OCI-LY1 (cell line): ENCODE measurements at regions not wholly inside any gene's neighbourhood (a gene's known extent, or its start where the extent isn't known, plus 50 kb on each side); places are given as distances from the start of the nearest gene placed in this dataset.

Source experiments
- H2AFZ ChIP-seq: fragments of 200-600 bp; sonication (generic), shearing (Covaris generic); 2 replicates; pipeline ENCODE4 v1.6.0; 2014; ENCODE audit warnings: antibody characterized with exemption, mild to moderate bottlenecking, low read length
- H3F3A ChIP-seq: fragments of 200-600 bp; sonication (generic), shearing (Covaris generic); 2 replicates; pipeline ENCODE4 v1.6.0; 2014; ENCODE audit warnings: mild to moderate bottlenecking, antibody characterized with exemption, low read length, moderate library complexity; ENCODE audit not compliant: insufficient read depth
- H3K27ac ChIP-seq: fragments of 200-600 bp; sonication (generic); 2 replicates; pipeline ENCODE4 v1.5.1; 2014; ENCODE audit warnings: low read length, mixed run types, mild to moderate bottlenecking, low read depth; ENCODE audit not compliant: poor library complexity, severe bottlenecking
- H3K27me3 ChIP-seq: fragments of 200-600 bp; sonication (generic); 2 replicates; pipeline ENCODE4 v1.6.0; 2014; ENCODE audit warnings: antibody characterized with exemption, mild to moderate bottlenecking, low read length, moderate library complexity; ENCODE audit not compliant: insufficient read depth
- H3K36me3 ChIP-seq: fragments of 200-600 bp; sonication (generic); 2 replicates; pipeline ENCODE4 v1.6.1; 2014; ENCODE audit warnings: mild to moderate bottlenecking, antibody characterized with exemption, low read length, moderate library complexity, mixed read lengths; ENCODE audit not compliant: insufficient read depth
- H3K4me1 ChIP-seq: fragments of 200-600 bp; sonication (generic); 2 replicates; pipeline ENCODE4 v1.5.1; 2014; ENCODE audit warnings: mild to moderate bottlenecking, low read length, moderate library complexity; ENCODE audit not compliant: insufficient read depth, severe bottlenecking
- H3K4me2 ChIP-seq: fragments of 200-600 bp; sonication (generic), shearing (Covaris generic); 2 replicates; pipeline ENCODE4 v1.6.1; 2014; ENCODE audit warnings: low read length
- H3K4me3 ChIP-seq: fragments of 200-600 bp; sonication (generic); 2 replicates; pipeline ENCODE4 v1.5.1; 2014; ENCODE audit warnings: low read length, low read depth, mild to moderate bottlenecking, mixed read lengths; ENCODE audit not compliant: poor library complexity, severe bottlenecking
- H3K79me2 ChIP-seq: fragments of 200-600 bp; shearing (Covaris generic); 2 replicates; pipeline ENCODE4 v1.6.1; 2016; ENCODE audit warnings: mixed run types, low read length, mixed read lengths; ENCODE audit not compliant: insufficient read depth
- H3K9ac ChIP-seq: fragments of 200-600 bp; sonication (generic), shearing (Covaris generic); 2 replicates; pipeline ENCODE4 v1.6.1; 2014; ENCODE audit warnings: mild to moderate bottlenecking, low read length, mixed read lengths
- H3K9me2 ChIP-seq: fragments of 200-600 bp; sonication (generic), shearing (Covaris generic); 2 replicates; pipeline ENCODE4 v1.6.1; 2014; ENCODE audit warnings: low read depth, mild to moderate bottlenecking, low read length, mixed read lengths
- H3K9me3 ChIP-seq: fragments of 200-600 bp; shearing (Covaris generic); 2 replicates; pipeline ENCODE4 v1.6.1; 2014; ENCODE audit warnings: low read length, mixed read lengths
- H4K20me1 ChIP-seq: fragments of 200-600 bp; sonication (generic), shearing (Covaris generic); 2 replicates; pipeline ENCODE4 v1.6.0; 2016; ENCODE audit warnings: mild to moderate bottlenecking, low read length; ENCODE audit not compliant: insufficient read depth
- CTCF ChIP-seq: fragments of 200-600 bp; sonication (generic), shearing (Covaris generic); IDR thresholded peaks from 2 replicates; pipeline ENCODE4 v1.5.1; 2017; ENCODE audit warnings: mild to moderate bottlenecking, antibody characterized with exemption, low read length, moderate library complexity, mixed read lengths
- EZH2 ChIP-seq: fragments of 200-600 bp; sonication (generic), shearing (Covaris generic); IDR thresholded peaks from 2 replicates; pipeline ENCODE4 v1.8.0; 2017; ENCODE audit warnings: borderline replicate concordance, mixed run types, mild to moderate bottlenecking, antibody characterized with exemption, low read length, moderate library complexity, mixed read lengths

DNA sequence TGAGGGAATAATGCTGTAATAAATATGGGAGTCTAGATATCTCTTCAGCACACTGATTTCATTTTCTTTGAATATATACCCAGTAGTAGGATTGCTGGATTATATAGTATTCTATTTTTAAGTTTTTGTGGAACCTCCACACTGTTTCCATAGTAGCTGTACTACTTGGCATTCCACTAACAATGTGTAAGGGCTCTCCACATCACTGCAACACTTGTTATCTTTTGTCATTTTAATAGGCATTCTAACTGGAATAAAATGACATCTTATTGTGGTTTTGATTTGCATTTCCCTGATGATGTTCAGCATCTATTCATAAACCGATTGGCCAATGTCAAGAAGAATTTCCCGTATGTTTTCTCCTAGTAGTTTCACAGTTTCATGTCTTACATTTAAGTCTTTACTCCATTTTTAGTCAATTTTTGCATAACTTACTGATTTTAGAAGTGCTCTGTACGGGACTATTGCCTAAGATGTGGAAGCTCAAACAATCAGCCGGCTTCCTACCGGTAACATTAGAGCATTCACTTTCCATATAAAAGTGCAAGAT lies 1078.8 kb downstream of the TAF11L14 start:
- H3K27ac ChIP-seq: no peak overlapping the region
- H3F3A ChIP-seq: no peaks in the 10 kb centered on the region
- H3K4me2 ChIP-seq: no peak overlapping the region
- H2AFZ ChIP-seq: no peak overlapping the region
- H3K27me3 ChIP-seq: no peaks in the 10 kb centered on the region
- no peak overlapping the region for H3K9ac ChIP-seq
- H3K4me3 ChIP-seq: no peak overlapping the region
- H3K9me2 ChIP-seq: no peaks in the 10 kb centered on the region
- H4K20me1 ChIP-seq: no peaks in the 10 kb centered on the region
- no peaks in the 10 kb centered on the region for H3K9me3 ChIP-seq
- H3K79me2 ChIP-seq: no peaks in the 10 kb centered on the region
- no peaks in the 10 kb centered on the region for H3K36me3 ChIP-seq
- TF ChIP-seq CTCF: no peak
- TF ChIP-seq EZH2: no peak
- H3K4me1 ChIP-seq: no peaks in the 10 kb centered on the region

GRCh38 chr5:18720002-18720401 lies 1085.7 kb downstream of the TAF11L14 start:
- Histone ChIP-seq H3K27ac (no peak overlapping the region), H3K27me3 (no peaks in the 10 kb centered on the region), H3K36me3 (no peaks in the 10 kb centered on the region), H3K9me2 (no peaks in the 10 kb centered on the region; the same call in 1 of the 2 replicates), H3K9me3 (no peaks in the 10 kb centered on the region), H3K9ac (no peak overlapping the region), H3K4me3 (no peak overlapping the region), H3F3A (no peaks in the 10 kb centered on the region; the same call in 1 of the 2 replicates), H3K4me2 (no peak overlapping the region), H3K79me2 (no peaks in the 10 kb centered on the region), H2AFZ (no peak overlapping the region), H3K4me1 (no peaks in the 10 kb centered on the region), H4K20me1 (no peaks in the 10 kb centered on the region)
- TF ChIP-seq EZH2 (no peak), CTCF (no peak)

GRCh38 chr5:18732556-18733479 lies 1098.6 kb downstream of the TAF11L14 start:
- Histone ChIP-seq H3K4me3 (no peak overlapping the region), H3K9me2 (no peaks in the 10 kb centered on the region), H3K27me3 (no peaks in the 10 kb centered on the region), H3K4me2 (no peak overlapping the region), H3K36me3 (no peaks in the 10 kb centered on the region), H3K4me1 (peaks cover 8% of the 10 kb centered on the region), H2AFZ (no peak overlapping the region), H3K9ac (no peak overlapping the region), H3K9me3 (0 out of 2 replicates have a peak, but pooled peaks cover 3% of the 10 kb centered on the region), H3F3A (no peaks in the 10 kb centered on the region), H3K27ac (no peak overlapping the region), H3K79me2 (no peaks in the 10 kb centered on the region), H4K20me1 (no peaks in the 10 kb centered on the region)
- TF ChIP-seq CTCF: no peak
- TF ChIP-seq EZH2: no peak
